Testis (tissue), 2 donors: ENCODE measurements at regions not wholly inside any gene's neighbourhood (a gene's known extent, or its start where the extent isn't known, plus 50 kb on each side); places are given as distances from the start of the nearest gene placed in this dataset.

Source experiments
- CTCF ChIP-seq, 3 experiments: fragments of 450-650 bp in 2 of 3; fragments of 200-600 bp in 1 of 3; sonication (generic) in 1 of 3; IDR thresholded peaks; one replicate each; pipeline ENCODE4 v1.5.1; 2016 to 2019; ENCODE audit warnings: antibody characterized with exemption in 3 of 3, mild to moderate bottlenecking in 2 of 3, moderate library complexity in 1 of 3
- POLR2A ChIP-seq: fragments of 450-650 bp; IDR thresholded peaks from one replicate; pipeline ENCODE4 v1.6.1; 2017; ENCODE audit warnings: antibody characterized with exemption, mild to moderate bottlenecking, moderate library complexity

- no peak for TF ChIP-seq CTCF (IDR thresholded peaks at IDR 0.05)
- TF ChIP-seq POLR2A, result no peak
These were observed 89.7 kb upstream of the FAM20C start for GRCh38 chr7:102721-103120.
